ENCODE measurements at regions not wholly inside any gene's neighbourhood (a gene's known extent, or its start where the extent isn't known, plus 50 kb on each side); places are given as distances from the start of the nearest gene placed in this dataset.
"Not testable (repeated sequence)": the region's sequence is repeated elsewhere in the genome, so short reads cannot be mapped to it uniquely, and the experiment has no call there.

GRCh38 chr4:54403700-54404453 lies 174.8 kb downstream of the PDGFRA start:
- DNase-seq = no peak
- ATAC-seq = no peak

GRCh38 chr4:54409270-54409817 lies 180.3 kb downstream of the PDGFRA start:
- DNase-seq, ATAC-seq: not testable (repeated sequence)

GRCh38 chr4:54414545-54414944 lies 185.5 kb downstream of the PDGFRA start:
- ATAC-seq = no peak

GRCh38 chr4:54417476-54417875 lies 188.4 kb downstream of the PDGFRA start:
- DNase-seq (no peak), ATAC-seq (no peak)

More at GRCh38 chr4:54414545-54414944, 185.5 kb downstream of the PDGFRA start:
- no peak for DNase-seq

GRCh38 chr4:54418468-54418867 lies 189.4 kb downstream of the PDGFRA start:
- ATAC-seq (no peak), DNase-seq (no peak)

GRCh38 chr4:54423066-54423465 lies 194.0 kb downstream of the PDGFRA start:
- no peak for DNase-seq
- ATAC-seq = no peak

- ATAC-seq (no peak), DNase-seq (no peak)
Observed at GRCh38 chr4:54427826-54428225, 198.7 kb downstream of the PDGFRA start.

GRCh38 chr4:54428940-54429339 lies 199.8 kb downstream of the PDGFRA start:
- ATAC-seq (no peak), DNase-seq (no peak)

GRCh38 chr4:54433686-54434085 lies 204.6 kb downstream of the PDGFRA start:
- no peak for DNase-seq

GRCh38 chr4:54439831-54440243 lies 210.7 kb downstream of the PDGFRA start:
- no peak for DNase-seq
- no peak for ATAC-seq

More at GRCh38 chr4:54433686-54434085, 204.6 kb downstream of the PDGFRA start:
- no peak for ATAC-seq

GRCh38 chr4:54440394-54441136 lies 211.5 kb downstream of the PDGFRA start:
- DNase-seq = peak; percentile 4

GRCh38 chr4:54445866-54446265 lies 211.9 kb upstream of the KIT start:
- DNase-seq (no peak), ATAC-seq (no peak)

More at GRCh38 chr4:54440394-54441136, 211.5 kb downstream of the PDGFRA start:
- ATAC-seq = no peak

GRCh38 chr4:54446581-54446980 lies 211.2 kb upstream of the KIT start:
- ATAC-seq = no peak

GRCh38 chr4:54447304-54447703 lies 210.5 kb upstream of the KIT start:
- ATAC-seq = no peak

More at GRCh38 chr4:54446581-54446980, 211.2 kb upstream of the KIT start:
- no peak for DNase-seq

GRCh38 chr4:54449999-54450398 lies 207.8 kb upstream of the KIT start:
- no peak for DNase-seq

More at GRCh38 chr4:54447304-54447703, 210.5 kb upstream of the KIT start:
- DNase-seq = no peak

GRCh38 chr4:54466960-54467359 lies 190.8 kb upstream of the KIT start:
- not testable (repeated sequence) for ATAC-seq, DNase-seq

More at GRCh38 chr4:54449999-54450398, 207.8 kb upstream of the KIT start:
- no peak for ATAC-seq

- no peak for DNase-seq
- no peak for ATAC-seq
Observed at GRCh38 chr4:54473077-54473545, 184.6 kb upstream of the KIT start.

GRCh38 chr4:54473798-54474197 lies 184.0 kb upstream of the KIT start:
- no peak for DNase-seq
- no peak for ATAC-seq

- ATAC-seq (no peak), DNase-seq (no peak)
Observed at GRCh38 chr4:54475546-54475945, 182.2 kb upstream of the KIT start.

- no peak for DNase-seq
- ATAC-seq = no peak
Observed at GRCh38 chr4:54482529-54483200, 175.1 kb upstream of the KIT start.

- no peak for ATAC-seq
- DNase-seq = no peak
Observed at GRCh38 chr4:54484383-54484782, 173.4 kb upstream of the KIT start.

GRCh38 chr4:54487491-54487890 lies 170.3 kb upstream of the KIT start:
- ATAC-seq (no peak), DNase-seq (no peak)

Measured in stimulated activated naive CD8-positive, alpha-beta T cell treated with anti-CD3 and anti-CD28 coated beads, Interleukin-15, Interleukin-2, amounts not matched to agents 100 U/mL and 50 U/mL, for 24 hours (primary cell).